ENCODE measurements at regions not wholly inside any gene's neighbourhood (a gene's known extent, or its start where the extent isn't known, plus 50 kb on each side); places are given as distances from the start of the nearest gene placed in this dataset.

DNA sequence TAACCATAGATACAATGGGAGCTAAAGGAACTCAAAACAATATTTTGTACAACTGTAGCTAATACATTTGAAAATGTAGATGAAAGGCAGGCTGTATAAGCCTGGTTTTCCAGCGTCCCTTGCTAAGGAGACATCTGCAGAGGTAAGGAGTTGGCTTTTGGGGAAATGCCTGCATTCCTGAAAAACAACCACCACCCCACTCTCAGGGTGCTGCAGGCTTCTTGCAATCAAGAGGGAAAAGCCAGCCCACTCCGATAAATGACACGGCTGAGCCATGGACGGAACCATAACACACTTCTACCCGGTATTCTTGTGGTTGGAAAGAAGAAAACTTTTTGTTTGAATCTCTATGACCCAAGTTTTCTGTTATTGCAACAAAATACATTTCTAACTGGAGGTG is 200.3 kb downstream of the TEX36 start:
- in situ Hi-C loops (cut with HindIII; ENCODE audit: low pct_unique_long_range_greater_than_20kb, low sequenced_read_pairs), result no loop called here
- DNase-seq (ENCODE audit: low read depth, low spot score), result no peak

DNA sequence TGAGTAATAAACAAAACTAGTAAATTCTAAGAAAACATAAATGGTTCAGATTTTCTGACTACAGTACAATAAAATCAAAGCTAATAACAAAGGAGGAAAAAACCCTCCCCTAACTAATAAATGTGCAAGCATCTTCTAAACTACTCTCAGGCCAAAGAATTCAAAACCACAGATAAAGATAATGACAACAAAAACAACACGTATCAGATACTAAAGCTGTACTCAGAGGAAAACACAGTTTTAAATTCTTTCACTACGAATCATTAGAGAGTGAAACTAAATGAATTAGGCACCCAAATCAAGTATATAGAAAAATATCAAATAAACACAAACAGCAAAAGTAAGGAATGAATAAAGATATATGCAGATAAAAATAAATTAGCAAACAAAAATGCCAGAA is 200.9 kb downstream of the TEX36 start:
- no peak for DNase-seq (ENCODE audit: low read depth, low spot score)
- in situ Hi-C loops (cut with HindIII; ENCODE audit: low pct_unique_long_range_greater_than_20kb, low sequenced_read_pairs), result no loop called here

DNA sequence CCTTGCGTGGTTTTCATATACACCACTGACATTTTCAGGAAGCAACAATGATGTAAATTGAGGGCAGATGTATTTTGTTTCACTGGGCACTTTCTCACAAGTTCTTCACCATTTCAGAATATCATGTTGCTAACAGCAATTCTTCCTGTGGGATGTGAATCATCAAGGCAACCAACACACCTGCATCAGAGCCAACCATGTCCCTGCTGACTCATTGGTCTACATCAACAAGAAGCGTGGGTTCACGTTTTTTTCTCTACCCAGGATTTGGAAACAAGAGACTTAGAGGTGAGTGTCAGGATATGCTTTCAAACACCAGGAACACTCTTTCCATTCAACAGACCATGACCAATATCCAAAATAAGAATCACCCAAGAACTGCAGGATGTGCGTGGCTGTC is 203.9 kb downstream of the TEX36 start:
- in situ Hi-C loops (cut with HindIII; ENCODE audit: low pct_unique_long_range_greater_than_20kb, low sequenced_read_pairs), result no loop called here
- no peak for DNase-seq (ENCODE audit: low read depth, low spot score)

DNA sequence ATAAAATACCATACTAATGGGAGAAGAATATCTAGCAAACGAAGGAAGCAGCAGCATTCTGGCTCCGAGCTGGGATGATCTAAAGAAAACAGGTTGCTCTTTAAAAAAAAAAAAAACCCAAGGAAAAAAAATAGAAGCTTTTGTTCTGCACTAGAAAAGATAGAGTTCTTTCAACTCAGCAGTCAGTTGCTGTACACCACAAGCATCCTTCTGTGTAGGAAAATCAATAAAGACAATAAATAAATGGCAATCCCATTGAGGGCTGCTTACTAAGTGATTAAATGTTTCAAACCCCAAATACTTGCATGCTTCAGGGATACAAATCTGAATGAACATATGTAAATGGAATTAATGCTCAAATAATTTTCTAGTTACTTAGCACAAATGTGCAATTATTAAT is 207.1 kb downstream of the TEX36 start:
- in situ Hi-C loops (cut with HindIII; ENCODE audit: low pct_unique_long_range_greater_than_20kb, low sequenced_read_pairs), result no loop called here
- DNase-seq (ENCODE audit: low read depth, low spot score), result peak; percentile 10

DNA sequence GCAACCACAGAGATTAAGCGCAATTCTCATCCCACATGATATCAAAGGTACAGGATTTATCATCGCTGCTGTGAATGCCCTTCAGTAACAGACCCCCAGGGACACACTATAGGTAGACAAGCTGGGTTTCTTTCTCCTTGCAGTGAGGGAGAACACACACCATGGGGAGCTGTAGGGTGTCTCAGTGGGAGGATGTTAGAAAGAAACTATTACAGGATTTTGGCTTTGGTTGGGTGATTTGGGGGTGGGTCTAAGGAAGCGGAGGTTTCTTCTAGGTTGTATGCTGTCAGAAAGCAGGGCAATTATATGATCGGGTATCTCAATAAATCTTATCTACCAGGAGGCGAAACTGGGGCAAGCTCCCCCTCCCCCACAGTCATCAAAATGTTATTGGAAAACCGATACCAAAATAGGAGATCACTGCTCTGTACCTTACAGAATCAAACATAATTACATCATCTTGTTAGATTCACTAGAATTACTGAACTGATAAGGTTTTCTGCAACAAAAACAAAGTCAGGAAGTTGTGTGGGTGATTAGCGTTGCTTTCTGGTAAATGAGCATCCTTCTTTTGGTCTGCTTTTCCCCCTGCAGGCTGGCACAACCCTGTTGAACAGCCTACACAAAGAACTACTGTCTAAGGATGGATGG is 209.7 kb downstream of the TEX36 start:
- in situ Hi-C loops (cut with HindIII; ENCODE audit: low pct_unique_long_range_greater_than_20kb, low sequenced_read_pairs), result no loop called here
- DNase-seq (ENCODE audit: low read depth, low spot score), result peak; percentile 8

DNA sequence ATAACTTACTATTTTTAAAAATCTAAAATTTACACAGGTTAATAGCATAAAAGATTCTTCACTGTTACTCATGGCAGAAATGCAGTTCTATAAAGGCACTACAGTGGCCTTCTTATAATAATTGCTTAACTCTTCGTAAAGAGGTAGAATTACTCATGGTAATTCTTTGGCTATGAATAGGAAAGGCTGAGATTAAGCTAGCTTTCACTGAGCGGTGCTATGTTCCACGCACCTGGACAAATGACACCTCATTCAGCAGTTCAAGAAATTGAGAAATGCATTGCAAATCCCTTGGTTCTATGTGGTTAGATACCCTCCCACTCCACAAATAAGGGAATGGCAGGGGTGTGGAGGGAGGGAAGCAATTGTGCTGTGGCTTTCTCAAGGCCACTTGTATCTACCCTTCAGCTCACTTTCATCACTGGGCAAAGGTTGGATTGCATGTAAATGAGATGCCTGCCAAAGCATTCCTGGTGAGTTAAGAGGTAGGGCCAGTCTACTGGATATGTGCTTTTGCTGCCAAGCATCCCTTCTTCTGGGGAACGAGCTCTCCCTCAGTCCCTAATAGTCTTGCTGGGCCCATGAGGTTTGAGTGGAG is 210.9 kb downstream of the TEX36 start:
- no peak for DNase-seq (ENCODE audit: low read depth, low spot score)
- in situ Hi-C loops (cut with HindIII; ENCODE audit: low pct_unique_long_range_greater_than_20kb, low sequenced_read_pairs), result no loop called here

DNA sequence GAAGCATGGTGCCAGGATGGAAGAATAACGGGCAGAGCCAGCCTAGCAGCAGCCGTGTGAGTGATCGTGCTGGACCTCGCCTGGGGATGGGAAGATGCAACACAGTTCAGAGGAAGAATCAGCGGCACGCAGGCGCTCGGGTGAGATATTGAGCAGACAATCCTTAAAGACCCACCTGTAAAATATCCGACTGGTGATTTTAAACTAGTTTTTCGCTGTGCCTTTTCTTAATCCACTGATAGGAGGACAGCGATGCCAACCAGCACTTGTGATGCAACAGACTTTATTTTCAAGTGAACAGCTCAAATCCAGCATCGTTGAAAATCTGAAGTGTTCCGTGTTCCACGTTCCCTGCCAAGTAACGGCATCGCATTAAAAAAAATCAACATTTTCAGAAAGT is 214.7 kb downstream of the TEX36 start:
- in situ Hi-C loops (cut with HindIII; ENCODE audit: low pct_unique_long_range_greater_than_20kb, low sequenced_read_pairs), result no loop called here
- DNase-seq (ENCODE audit: low read depth, low spot score), result no peak

DNA sequence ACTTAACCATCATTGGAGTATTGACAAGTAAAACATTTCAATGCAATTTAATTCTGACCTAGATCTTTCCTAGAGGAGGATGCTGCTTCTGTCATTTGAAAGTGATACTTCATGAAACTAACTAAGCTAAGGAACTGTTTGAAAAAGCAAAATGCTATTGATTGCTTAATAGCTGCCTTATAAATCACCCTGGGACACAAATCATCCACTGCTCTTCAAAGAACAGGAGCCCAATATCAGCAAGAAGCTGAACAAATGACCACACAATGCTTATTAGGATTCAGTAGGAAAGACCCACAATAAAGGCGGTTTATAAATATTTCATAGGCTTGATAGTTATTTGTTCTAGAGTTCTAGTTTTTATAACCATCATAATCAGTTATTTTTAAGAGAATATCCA is 216.3 kb downstream of the TEX36 start:
- no peak for DNase-seq (ENCODE audit: low read depth, low spot score)
- in situ Hi-C loops (cut with HindIII; ENCODE audit: low pct_unique_long_range_greater_than_20kb, low sequenced_read_pairs), result no loop called here

DNA sequence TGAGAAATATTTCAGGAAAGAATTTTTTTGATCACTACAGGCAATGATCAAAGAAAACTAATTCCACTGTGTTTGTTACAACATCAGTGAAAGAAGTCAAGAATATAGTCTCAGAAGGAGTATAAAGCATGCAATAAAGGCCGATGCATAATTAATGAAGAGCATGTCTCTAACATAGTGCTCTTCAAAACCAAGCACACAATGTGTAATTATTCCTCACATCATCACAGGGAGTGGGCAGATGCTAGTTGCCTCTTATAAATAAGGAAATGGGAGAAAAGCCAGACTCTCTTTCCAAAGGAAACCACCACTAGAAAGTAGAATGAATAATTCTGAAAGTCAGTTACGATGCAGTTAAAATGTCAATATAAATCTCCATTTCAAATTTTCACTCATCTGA is 220.1 kb downstream of the TEX36 start:
- in situ Hi-C loops (cut with HindIII; ENCODE audit: low pct_unique_long_range_greater_than_20kb, low sequenced_read_pairs), result no loop called here
- no peak for DNase-seq (ENCODE audit: low read depth, low spot score)

DNA sequence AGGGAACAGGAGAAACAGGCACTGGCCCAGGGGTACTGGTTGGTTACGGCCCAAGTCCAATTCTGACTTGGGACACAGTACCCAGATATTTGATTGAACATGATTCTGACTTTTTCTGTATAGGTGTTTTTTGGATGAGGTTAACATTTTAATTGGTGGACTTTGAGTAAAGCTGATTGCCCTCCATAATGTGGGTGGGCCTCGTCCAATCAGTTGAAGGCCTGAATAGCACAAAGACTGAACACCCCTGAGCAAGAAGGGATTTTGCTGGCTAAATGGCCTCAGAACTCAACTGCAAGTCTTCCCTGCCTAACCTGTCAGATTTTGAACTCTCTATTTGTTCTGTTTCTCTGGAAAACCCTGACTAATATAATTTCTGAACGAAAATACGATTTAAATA is 222.6 kb downstream of the TEX36 start:
- in situ Hi-C loops (cut with HindIII; ENCODE audit: low pct_unique_long_range_greater_than_20kb, low sequenced_read_pairs), result no loop called here
- DNase-seq (ENCODE audit: low read depth, low spot score), result no peak

DNA sequence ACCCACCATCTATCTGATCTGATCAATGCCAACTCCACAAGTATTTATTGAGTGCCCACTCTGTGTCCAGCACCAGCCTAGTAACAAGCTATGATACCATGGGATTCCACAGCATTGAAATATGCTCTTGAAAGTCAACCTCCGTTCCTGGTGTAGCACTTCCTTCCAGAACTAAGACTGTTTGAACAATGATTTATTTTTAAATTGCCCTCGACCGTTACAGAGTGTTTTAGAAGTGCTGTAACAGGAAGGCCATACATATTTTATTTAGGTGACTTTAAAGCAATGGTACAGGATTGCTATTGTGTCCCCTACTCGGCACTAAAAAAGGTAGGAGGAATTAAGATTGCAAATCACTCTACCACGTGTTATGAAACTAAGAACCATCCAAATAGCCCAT is 225.6 kb downstream of the TEX36 start:
- no peak for DNase-seq (ENCODE audit: low read depth, low spot score)
- in situ Hi-C loops (cut with HindIII; ENCODE audit: low pct_unique_long_range_greater_than_20kb, low sequenced_read_pairs), result no loop called here

DNA sequence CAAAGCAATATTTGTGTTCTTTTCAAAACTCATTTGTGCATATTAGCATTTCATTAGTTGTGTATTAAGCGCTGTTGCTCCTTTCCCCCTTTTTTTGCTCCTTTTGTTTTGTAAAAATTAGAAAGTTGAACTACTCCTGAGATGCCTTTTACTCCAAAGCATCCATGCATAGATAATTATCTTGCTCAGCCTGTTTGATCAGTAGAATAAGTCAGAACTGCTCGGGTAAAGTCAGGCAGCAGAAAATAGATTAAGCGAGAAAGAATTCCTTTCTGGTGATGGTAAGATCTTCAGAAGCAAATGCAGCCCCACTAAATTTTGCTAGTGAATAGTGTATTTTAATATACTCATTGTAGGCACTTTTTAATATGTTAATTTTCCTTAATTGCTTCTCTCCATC is 227.1 kb downstream of the TEX36 start:
- DNase-seq (ENCODE audit: low read depth, low spot score), result no peak
- in situ Hi-C loops (cut with HindIII; ENCODE audit: low pct_unique_long_range_greater_than_20kb, low sequenced_read_pairs), result no loop called here

DNA sequence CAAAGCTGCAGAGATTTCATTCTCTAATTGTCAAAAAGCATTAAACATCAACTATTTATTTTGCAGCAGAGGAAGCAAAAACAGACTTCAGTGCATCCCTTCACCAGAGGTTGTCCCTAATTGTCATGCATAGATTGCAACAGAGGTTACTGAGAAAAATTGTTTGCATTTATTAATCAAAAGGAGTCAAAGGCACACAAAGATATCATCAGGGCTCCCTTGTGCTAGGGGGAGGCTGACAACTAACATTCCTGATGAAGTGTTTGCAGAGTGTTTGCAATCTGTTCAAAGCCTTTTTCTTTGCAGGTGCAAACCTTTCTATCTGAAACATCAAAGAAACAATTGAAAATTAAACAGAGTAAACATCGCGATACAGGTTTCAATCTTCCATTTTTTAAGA is 227.5 kb downstream of the TEX36 start:
- in situ Hi-C loops (cut with HindIII; ENCODE audit: low pct_unique_long_range_greater_than_20kb, low sequenced_read_pairs), result no loop called here
- no peak for DNase-seq (ENCODE audit: low read depth, low spot score)

DNA sequence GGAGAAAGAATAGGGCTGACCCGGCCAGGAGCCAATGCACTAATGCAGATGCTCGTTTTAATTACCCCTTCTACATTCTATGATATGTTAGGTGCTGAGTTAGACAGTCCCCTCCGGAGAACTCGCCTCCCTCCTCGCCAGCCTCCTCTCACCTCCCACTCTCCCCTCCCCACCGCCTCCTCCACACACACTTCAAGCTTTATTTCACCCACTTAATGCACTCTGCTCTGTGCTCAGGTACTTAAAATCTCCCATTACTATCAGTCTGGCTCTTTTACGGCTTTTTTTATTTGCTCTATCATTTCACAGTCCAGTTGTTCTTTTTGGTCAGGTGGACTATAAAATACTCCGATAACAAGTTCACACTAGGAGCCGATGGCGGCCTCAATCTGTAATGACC is 231.6 kb downstream of the TEX36 start:
- no peak for DNase-seq (ENCODE audit: low read depth, low spot score)
- in situ Hi-C loops (cut with HindIII; ENCODE audit: low pct_unique_long_range_greater_than_20kb, low sequenced_read_pairs), result no loop called here

DNA sequence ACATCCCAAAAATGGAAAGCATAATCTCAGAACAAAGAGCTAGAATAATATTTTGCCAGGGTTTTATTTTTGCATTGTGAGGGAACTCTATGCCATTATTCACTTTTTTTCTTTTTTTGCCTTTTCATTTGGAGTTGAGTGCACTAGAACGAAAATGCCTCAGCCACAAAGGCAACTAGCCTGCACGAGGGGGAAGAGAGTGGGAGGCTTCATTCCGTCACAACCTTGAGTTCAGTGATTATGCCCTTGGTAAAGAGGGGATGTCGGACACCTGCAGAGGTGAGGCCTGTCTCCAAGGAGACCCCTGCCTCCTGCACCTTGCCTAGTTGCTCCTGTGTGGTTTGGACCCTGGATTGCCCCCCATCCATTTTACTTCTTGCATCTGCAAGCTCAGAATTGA is 232.7 kb downstream of the TEX36 start:
- no peak for DNase-seq (ENCODE audit: low read depth, low spot score)
- in situ Hi-C loops (cut with HindIII; ENCODE audit: low pct_unique_long_range_greater_than_20kb, low sequenced_read_pairs), result no loop called here

DNA sequence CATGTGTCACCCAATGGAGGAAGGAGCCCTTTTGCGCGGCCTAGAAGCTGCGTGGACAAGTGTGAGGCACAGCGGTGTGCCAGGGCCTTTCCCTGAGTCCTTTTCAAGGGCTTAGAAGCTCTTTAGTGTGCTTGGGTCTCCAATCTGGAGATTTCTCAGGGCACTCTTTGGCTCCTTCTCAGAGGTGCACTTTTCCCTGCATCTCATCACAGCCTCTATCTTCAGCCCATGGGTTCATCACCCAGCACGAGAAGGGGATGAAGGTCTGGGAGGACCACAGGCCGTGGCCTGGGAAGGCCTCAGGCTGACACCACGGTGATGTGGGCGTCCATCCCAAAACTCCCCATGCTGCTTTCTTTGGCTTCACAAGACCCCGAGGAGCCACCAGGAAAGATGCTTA is 233.4 kb downstream of the TEX36 start:
- no peak for DNase-seq (ENCODE audit: low read depth, low spot score)
- in situ Hi-C loops (cut with HindIII; ENCODE audit: low pct_unique_long_range_greater_than_20kb, low sequenced_read_pairs), result no loop called here

DNA sequence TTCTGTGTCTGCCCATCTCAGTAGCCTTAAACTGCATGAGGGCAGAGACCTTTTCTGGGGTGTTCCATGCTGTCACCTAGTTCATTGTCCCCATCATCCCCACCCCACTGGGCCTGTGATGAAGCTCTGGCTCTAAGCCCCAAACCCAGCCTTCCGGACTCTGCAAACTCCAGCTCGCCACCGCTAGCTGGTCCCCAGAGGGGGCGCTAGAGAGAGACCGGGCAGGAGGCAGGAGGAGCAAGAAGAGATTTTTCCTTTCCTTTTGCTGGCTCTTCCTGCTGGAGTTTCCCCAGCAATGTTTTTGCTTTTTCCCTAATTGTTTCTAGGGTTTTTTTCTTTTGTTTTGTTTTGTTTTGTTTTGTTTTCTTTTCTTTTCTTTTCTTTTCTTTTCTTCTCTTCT is 234.4 kb downstream of the TEX36 start:
- in situ Hi-C loops (cut with HindIII; ENCODE audit: low pct_unique_long_range_greater_than_20kb, low sequenced_read_pairs), result no loop called here

DNA sequence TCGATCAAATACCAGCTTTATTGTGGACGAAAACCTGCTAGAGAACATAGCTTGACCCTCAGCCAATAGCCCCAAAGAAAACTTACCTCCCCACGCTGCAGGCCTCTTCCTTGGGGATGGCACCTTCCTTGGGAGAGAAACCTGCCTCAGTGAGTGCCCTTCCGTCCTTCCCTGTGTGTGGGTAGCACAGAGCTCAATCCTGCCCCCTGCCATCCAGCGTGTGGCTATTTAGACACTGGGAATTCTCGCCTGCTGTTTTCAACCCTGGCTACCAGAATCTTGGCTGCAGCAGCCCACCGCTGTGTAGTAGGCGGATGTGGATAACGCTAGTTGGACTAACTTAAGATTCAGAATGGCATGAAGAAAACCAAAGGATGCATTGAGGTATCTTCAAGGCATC is 238.2 kb downstream of the TEX36 start:
- DNase-seq (ENCODE audit: low read depth, low spot score), result no peak
- in situ Hi-C loops (cut with HindIII; ENCODE audit: low pct_unique_long_range_greater_than_20kb, low sequenced_read_pairs), result no loop called here

More for the DNA sequence above, 234.4 kb downstream of the TEX36 start:
- peak; percentile 52 for DNase-seq (ENCODE audit: low read depth, low spot score)

DNA sequence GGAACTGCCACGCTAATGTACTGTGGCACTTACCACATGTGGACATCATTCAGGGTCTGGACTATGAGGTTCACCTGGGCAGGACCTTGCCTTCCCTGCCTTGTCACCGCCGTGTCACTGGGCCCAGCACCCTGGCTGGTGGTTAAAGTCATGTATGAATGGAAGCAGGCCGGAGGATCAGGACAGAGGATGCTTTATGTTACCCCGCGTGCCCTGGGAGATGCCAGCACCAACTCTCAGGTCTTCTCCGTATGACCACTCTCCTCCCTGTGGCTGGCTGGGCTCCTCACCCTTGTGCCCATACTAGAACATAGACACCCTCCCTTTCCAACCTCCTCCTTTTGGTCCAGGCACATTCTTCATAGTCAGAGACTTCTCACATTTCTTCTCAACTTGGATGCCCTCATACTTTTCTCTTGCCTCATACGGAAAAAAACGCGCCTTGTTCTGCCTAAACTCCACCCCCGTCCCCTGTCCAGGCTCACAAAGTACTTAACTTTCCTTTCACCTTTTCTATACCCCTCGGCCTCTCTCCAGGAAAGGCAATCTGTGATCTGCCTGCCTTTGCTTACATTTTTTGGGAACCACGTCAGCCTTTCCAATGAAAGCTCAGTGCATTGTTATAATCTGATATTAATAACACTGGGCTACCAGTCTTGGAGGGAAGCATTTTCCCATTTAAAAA is 240.0 kb downstream of the TEX36 start:
- in situ Hi-C loops (cut with HindIII; ENCODE audit: low pct_unique_long_range_greater_than_20kb, low sequenced_read_pairs), result no loop called here
- DNase-seq (ENCODE audit: low read depth, low spot score), result no peak
